ENCODE measurements at regions not wholly inside any gene's neighbourhood (a gene's known extent, or its start where the extent isn't known, plus 50 kb on each side); places are given as distances from the start of the nearest gene placed in this dataset.

- TF ChIP-seq FOXA1 (IDR thresholded peaks at IDR 0.05) (no peak), TARDBP (IDR thresholded peaks at IDR 0.05) (no peak), HDGF (IDR thresholded peaks at IDR 0.05; ENCODE audit: borderline replicate concordance) (no peak), ARNT (IDR thresholded peaks at IDR 0.05) (no peak), FOXK2 (IDR thresholded peaks at IDR 0.05) (no peak), FOXM1 (IDR thresholded peaks at IDR 0.05; ENCODE audit: borderline replicate concordance) (no peak), LEF1 (IDR thresholded peaks at IDR 0.05; ENCODE audit: borderline replicate concordance) (no peak), BHLHE40 (IDR thresholded peaks at IDR 0.05; ENCODE audit: borderline replicate concordance) (no peak), L3MBTL2 (conservative IDR thresholded peaks at IDR 0.05) (no peak), SUZ12 (IDR thresholded peaks at IDR 0.05) (no peak)
Measured at GRCh38 chr1:219460081-219460895, 152.6 kb downstream of the ZC3H11B start.

Data from HEK293T (cell line).